Keratinocyte (primary cell): ENCODE measurements at regions not wholly inside any gene's neighbourhood (a gene's known extent, or its start where the extent isn't known, plus 50 kb on each side); places are given as distances from the start of the nearest gene placed in this dataset.

ENCODE experiments used
- DNase-seq: peaks from one replicate; pipeline ENCODE4 v3.0.0-alpha.2; 2011; ENCODE audit warnings: low read depth, missing footprints, low spot score
- FAIRE-seq: peaks from 2 replicates; lab custom pipeline; 2011; peaks lifted over from hg19 to GRCh38; lab: Jason Lieb, UNC
- H2AFZ ChIP-seq: 2 replicates; pipeline ENCODE4 v1.6.0; 2012; ENCODE audit warnings: low read length, control low read depth, inconsistent platforms; ENCODE audit not compliant: control insufficient read depth
- H3K27ac ChIP-seq: 2 replicates; pipeline ENCODE4 v1.5.1; 2011; ENCODE audit warnings: low read length; ENCODE audit not compliant: control insufficient read depth, insufficient read depth
- H3K27me3 ChIP-seq: 3 replicates; pipeline ENCODE4 v1.6.0; 2011; ENCODE audit warnings: low read length; ENCODE audit not compliant: control insufficient read depth, insufficient read depth; ENCODE audit errors: extremely low read depth
- H3K36me3 ChIP-seq, 2 experiments: 2 replicates in 1 of 2; 3 replicates in 1 of 2; pipeline ENCODE4 v1.5.1; 2011; ENCODE audit warnings: low read length in 2 of 2, mild to moderate bottlenecking in 1 of 2; ENCODE audit not compliant: control insufficient read depth in 2 of 2, insufficient read depth in 2 of 2; ENCODE audit errors: extremely low read depth in 1 of 2
- H3K4me1 ChIP-seq: 3 replicates; pipeline ENCODE4 v1.5.1; 2011; ENCODE audit warnings: low read length; ENCODE audit not compliant: control insufficient read depth, insufficient read depth; ENCODE audit errors: extremely low read depth
- H3K4me2 ChIP-seq: 3 replicates; pipeline ENCODE4 v1.6.0; 2011; ENCODE audit warnings: low read depth, low read length; ENCODE audit not compliant: control insufficient read depth, insufficient read depth; ENCODE audit errors: extremely low read depth
- H3K4me3 ChIP-seq, 3 experiments: fragments of 200-600 bp in 1 of 3; sonication (generic) in 1 of 3; 2 replicates in 2 of 3; 3 replicates in 1 of 3; pipeline ENCODE4 v1.5.1; 2011 to 2016; ENCODE audit warnings: low read length in 3 of 3, mild to moderate bottlenecking in 3 of 3, control low read depth in 2 of 3, inconsistent platforms in 1 of 3, low read depth in 1 of 3, mixed read lengths in 1 of 3, mixed run types in 1 of 3, moderate library complexity in 1 of 3; ENCODE audit not compliant: control insufficient read depth in 2 of 3, insufficient read depth in 2 of 3; ENCODE audit errors: extremely low read depth in 1 of 3
- H3K79me2 ChIP-seq: 2 replicates; pipeline ENCODE4 v1.6.0; 2012; ENCODE audit warnings: low read length; ENCODE audit not compliant: control insufficient read depth, insufficient read depth
- H3K9ac ChIP-seq: 3 replicates; pipeline ENCODE4 v1.6.0; 2011; ENCODE audit warnings: low read length; ENCODE audit not compliant: control insufficient read depth, insufficient read depth; ENCODE audit errors: extremely low read depth
- H3K9me1 ChIP-seq: 3 replicates; pipeline ENCODE4 v1.6.0; 2011; ENCODE audit warnings: low read length; ENCODE audit not compliant: control insufficient read depth, insufficient read depth; ENCODE audit errors: extremely low read depth
- H3K9me3 ChIP-seq: 2 replicates; pipeline ENCODE4 v1.5.1; 2012; ENCODE audit warnings: low read depth, low read length; ENCODE audit not compliant: control insufficient read depth
- H4K20me1 ChIP-seq: 3 replicates; pipeline ENCODE4 v1.6.0; 2011; ENCODE audit warnings: low read length; ENCODE audit not compliant: control insufficient read depth, insufficient read depth; ENCODE audit errors: extremely low read depth
- EZH2 ChIP-seq: IDR thresholded peaks from one replicate; pipeline ENCODE4 v1.6.1; 2012; ENCODE audit warnings: inconsistent platforms, mild to moderate bottlenecking, low read length, moderate library complexity
- dilution Hi-C: fragments of 300-500 bp; cut with MboI; formaldehyde crosslinking; loops from one replicate; pipeline ENCODE4 v1.7.0; 2020; ENCODE audit warnings: low sequenced_read_pairs; ENCODE audit not compliant: extremely low pct_ligation_motif_present
- TF ChIP-seq, protein P1 (sequence below), 3 experiments: IDR thresholded peaks in 1 of 3; conservative IDR thresholded peaks in 1 of 3; optimal IDR thresholded peaks in 1 of 3; 2 replicates in 2 of 3; 3 replicates in 1 of 3; pipeline versions ENCODE3 to v1.5.1; 2011; ENCODE audit warnings: low read length in 3 of 3, mild to moderate bottlenecking in 3 of 3, moderate library complexity in 2 of 3, control low read depth in 1 of 3, inconsistent platforms in 1 of 3; ENCODE audit not compliant: insufficient read depth in 2 of 3; ENCODE audit errors: extremely low read depth in 1 of 3

DNA sequence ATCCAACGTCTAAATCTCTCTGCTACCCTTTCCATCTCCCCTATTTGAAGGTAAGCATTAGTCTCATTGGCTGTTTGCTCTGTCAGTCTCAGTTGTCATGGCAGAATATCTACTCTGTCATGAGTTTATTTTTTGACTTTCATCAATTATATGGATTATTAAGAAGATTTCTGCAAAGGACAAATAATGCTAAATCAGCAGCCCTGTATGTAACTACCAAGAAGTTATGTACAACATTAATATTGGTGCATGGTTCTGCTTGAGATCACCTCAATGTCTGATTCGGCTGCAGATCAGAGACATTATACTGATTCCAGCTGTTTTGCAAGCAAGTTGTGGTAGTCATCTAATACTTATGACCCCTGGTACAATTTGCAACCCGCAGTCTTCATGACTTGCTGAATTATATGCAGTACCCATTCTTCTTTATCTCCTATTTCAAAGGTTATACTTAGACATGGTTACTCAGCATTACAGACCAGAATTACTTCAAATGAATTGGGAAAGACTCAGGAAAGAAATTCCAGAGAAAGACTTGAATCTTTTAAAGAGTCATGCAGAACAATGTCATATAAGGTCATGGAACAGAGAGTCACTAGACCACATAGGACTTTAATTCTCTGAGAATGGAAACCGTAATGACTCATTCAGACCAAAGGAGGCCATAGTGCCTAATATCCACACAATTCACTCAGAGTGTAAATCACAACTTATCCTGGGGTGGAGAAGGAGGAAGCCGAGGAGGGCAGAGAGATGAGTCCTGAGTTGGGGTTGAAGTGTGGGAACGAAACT, 201.4 kb downstream of the IBTK start:
- no peak for DNase-seq
- H2AFZ ChIP-seq: no peak overlapping the region
- no peak overlapping the region for H3K27ac ChIP-seq

DNA sequence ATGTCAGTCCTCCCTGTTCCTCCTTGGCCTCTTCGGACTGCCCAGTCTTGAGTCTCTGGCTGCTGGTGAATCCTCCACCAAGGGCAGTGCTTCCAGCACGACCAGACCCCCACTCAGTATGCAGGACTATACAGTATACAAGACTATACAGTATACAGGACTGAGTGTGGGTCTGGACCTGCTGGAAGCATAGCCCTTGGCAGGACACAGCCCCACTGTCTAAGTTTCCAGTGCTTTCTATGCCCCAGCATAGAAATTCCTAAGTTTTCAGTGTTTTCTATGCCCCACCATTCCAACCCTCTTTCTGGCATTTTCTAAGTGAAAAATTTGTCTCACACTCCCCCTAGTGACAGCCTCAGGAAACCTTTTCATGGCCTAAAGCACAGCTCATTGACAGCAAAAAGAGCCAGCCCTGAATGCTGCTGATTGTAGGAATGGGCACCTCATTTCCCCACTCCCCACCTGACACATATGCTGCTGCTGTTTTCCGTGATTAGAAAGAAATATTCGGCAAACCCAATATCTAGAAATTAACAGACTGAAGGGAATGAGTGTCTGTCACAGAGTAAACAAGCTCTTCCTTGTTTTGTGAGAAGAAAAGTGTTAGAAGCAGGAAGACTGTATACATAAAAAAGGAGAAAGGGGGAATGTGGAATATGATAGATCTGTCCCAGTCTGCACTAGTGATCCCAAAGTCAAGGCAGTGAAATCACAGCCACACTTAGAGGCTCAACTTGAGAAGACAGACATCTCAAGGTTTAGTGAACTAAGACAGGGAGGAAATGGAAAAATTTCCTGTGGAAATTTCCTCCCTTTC, 206.9 kb downstream of the IBTK start:
- H4K20me1 ChIP-seq: no peaks in the 10 kb centered on the region
- H3K4me2 ChIP-seq: no peak overlapping the region
- no peak overlapping the region for H3K4me3 ChIP-seq
- no peak overlapping the region for H3K9ac ChIP-seq
- TF ChIP-seq EZH2: no peak
- TF ChIP-seq, protein P1, sequence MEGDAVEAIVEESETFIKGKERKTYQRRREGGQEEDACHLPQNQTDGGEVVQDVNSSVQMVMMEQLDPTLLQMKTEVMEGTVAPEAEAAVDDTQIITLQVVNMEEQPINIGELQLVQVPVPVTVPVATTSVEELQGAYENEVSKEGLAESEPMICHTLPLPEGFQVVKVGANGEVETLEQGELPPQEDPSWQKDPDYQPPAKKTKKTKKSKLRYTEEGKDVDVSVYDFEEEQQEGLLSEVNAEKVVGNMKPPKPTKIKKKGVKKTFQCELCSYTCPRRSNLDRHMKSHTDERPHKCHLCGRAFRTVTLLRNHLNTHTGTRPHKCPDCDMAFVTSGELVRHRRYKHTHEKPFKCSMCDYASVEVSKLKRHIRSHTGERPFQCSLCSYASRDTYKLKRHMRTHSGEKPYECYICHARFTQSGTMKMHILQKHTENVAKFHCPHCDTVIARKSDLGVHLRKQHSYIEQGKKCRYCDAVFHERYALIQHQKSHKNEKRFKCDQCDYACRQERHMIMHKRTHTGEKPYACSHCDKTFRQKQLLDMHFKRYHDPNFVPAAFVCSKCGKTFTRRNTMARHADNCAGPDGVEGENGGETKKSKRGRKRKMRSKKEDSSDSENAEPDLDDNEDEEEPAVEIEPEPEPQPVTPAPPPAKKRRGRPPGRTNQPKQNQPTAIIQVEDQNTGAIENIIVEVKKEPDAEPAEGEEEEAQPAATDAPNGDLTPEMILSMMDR (optimal IDR thresholded peaks at IDR 0.05 in 1 of 3, IDR thresholded peaks at IDR 0.05 in 1 of 3, conservative IDR thresholded peaks at IDR 0.05 in 1 of 3; ENCODE audit: extremely low read depth in 1 of 3, insufficient read depth in 2 of 3, low read length in 3 of 3): peak; percentile 69 to 85 (median 76)
- no peaks in the 10 kb centered on the region for H3K9me3 ChIP-seq
- peak overlapping the region; percentile 38 for H2AFZ ChIP-seq
- no peak overlapping the region for H3K27ac ChIP-seq
- dilution Hi-C loops: no loop called here
- no peaks in the 10 kb centered on the region for H3K9me1 ChIP-seq
- no peaks in the 10 kb centered on the region for H3K36me3 ChIP-seq
- no peaks in the 10 kb centered on the region for H3K27me3 ChIP-seq
- no peaks in the 10 kb centered on the region for H3K4me1 ChIP-seq
- no peaks in the 10 kb centered on the region for H3K79me2 ChIP-seq
- FAIRE-seq (peak; percentile 73), DNase-seq (no peak)

More for the DNA sequence above, 201.4 kb downstream of the IBTK start:
- H3K27me3 ChIP-seq: no peaks in the 10 kb centered on the region
- no peaks in the 10 kb centered on the region for H3K79me2 ChIP-seq
- dilution Hi-C loops: no loop called here
- H3K4me3 ChIP-seq: no peak overlapping the region
- no peaks in the 10 kb centered on the region for H3K4me1 ChIP-seq
- H3K9me1 ChIP-seq: no peaks in the 10 kb centered on the region
- H4K20me1 ChIP-seq: no peaks in the 10 kb centered on the region
- H3K9ac ChIP-seq: no peak overlapping the region
- H3K36me3 ChIP-seq: no peaks in the 10 kb centered on the region
- TF ChIP-seq, protein P1 (optimal IDR thresholded peaks at IDR 0.05 in 1 of 3, IDR thresholded peaks at IDR 0.05 in 1 of 3, conservative IDR thresholded peaks at IDR 0.05 in 1 of 3; ENCODE audit: extremely low read depth in 1 of 3, insufficient read depth in 2 of 3, low read length in 3 of 3): no peak
- TF ChIP-seq EZH2: no peak
- no peak for FAIRE-seq
- no peak overlapping the region for H3K4me2 ChIP-seq
- no peaks in the 10 kb centered on the region for H3K9me3 ChIP-seq
